Renal cortex interstitium (tissue), 11 donors: ENCODE measurements at regions not wholly inside any gene's neighbourhood (a gene's known extent, or its start where the extent isn't known, plus 50 kb on each side); places are given as distances from the start of the nearest gene placed in this dataset.

Experiments
- DNase-seq, 11 donors: peaks; one replicate each; pipeline ENCODE4 v3.0.0-alpha.2; 2013; ENCODE audit warnings: low read depth in 9 of 11, low spot score in 4 of 11; ENCODE audit errors: extremely low read depth in 1 of 11

GRCh38 chr10:52627279-52627678, 145.3 kb downstream of the MBL2 start:
- no peak for DNase-seq

DNA sequence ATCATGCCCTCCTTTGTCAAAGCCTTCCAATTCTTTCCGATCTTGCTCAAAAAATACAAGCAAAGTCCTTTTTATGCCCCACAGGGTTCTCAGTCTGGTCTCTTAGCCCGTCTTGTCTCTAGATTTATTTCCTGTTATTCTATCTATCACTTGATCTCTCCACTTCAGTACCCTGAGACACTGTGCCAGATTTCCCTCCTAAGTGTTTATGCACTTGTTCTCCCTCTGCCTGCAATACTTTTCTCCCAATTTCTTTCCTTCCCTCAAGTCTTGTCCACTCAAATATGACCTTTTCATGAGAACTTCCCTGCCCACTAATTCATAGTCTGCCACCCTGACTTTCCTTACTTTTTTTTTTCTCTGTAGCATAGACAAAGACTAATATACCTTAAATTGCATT, 141.4 kb downstream of the MBL2 start:
- no peak for DNase-seq

GRCh38 chr10:52631648-52632047, 140.9 kb downstream of the MBL2 start:
- DNase-seq = no peak

DNA sequence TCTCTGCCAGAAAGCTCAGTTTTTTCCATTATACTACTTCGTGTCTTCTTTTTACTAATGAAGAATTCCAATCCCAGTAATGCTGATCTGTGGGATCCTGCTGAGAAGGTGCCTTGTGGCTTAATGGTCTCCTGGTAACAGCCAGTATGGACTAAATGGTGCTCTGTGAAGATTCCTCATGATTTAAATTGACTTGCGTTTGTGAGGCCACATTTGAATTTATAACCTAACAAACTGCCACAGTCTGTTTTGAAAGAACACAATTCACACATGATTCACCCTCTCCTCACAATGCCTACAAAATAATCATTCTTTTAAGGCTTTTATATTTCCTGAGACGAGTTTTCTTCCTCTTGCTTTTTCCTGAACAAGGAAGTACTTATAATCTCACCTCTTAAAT, 140.0 kb downstream of the MBL2 start:
- DNase-seq = no peak

DNA sequence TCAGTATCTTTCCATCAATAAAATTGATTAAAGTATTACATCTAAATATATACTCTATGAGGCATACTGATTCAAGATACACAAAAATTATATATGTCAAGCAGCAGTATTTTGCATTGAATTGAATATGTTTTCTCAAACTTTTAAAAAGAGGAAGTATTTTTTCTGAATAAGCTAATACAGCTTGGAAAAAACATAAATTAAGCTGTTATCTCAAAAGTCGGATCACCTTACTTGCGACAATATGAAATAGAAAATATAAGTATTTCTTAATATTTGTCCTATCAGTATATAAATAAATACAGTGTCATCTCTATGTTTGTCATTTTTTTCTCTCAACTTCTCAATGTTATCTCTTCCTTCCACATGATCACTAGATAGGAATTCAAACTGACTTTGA, 139.3 kb downstream of the MBL2 start:
- DNase-seq = no peak

DNA sequence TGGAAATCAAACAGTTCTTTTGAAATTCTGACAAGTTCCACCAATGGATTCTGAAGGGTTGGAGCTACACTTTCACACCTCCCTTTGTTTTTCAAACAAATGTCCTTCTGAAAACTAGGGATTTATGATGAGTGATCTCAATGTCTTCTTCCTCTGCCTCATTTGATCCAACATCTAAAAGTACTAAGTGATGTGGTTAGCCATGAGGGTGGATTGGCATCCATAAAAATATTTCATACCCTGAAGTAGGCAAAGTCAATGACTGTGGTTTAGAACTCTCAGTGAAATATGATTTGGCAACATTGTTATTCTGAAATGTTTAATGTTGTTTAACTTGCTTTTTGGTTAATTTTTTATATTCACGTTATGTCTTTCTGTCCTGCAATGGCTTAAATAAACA, 136.9 kb downstream of the MBL2 start:
- DNase-seq = no peak

DNA sequence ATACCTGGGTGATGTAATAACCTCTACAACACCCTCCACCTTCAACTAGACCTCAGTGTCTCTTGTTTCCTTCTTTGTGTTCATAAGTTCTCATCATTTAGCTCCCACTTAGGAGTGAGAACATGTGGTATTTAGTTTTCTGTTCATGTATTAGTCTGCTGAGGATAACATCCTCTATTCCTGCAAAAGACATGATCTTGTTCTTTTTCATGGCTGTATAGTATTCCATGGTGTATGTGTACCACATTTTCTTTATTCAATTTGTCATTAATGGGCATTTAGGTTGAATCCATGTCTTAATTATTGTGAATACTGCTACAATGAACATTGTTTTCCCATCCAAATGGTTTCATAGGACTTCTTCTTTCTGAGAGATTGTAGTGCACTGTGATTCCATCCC, 135.7 kb downstream of the MBL2 start:
- DNase-seq = no peak

- no peak for DNase-seq
These were observed 135.0 kb downstream of the MBL2 start for GRCh38 chr10:52637592-52637991.

DNA sequence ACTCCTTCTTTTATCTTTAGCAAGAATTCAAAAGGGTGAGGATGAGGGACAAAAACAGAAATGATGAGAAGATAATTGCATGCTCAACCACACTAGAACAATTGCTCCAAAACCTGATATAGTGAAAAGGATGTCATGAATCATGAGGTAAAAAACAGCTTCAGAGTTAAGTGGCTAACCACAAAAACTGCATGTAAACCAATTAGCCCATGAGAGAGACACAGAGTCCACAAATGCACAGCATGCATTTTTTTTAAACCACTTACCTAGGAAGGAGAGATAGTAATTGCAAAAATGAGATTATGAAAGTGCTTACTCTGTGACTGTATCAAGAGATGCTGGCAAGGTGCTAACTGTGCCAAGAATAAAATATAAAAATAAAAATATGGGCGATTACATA, 132.9 kb downstream of the MBL2 start:
- DNase-seq = no peak

DNA sequence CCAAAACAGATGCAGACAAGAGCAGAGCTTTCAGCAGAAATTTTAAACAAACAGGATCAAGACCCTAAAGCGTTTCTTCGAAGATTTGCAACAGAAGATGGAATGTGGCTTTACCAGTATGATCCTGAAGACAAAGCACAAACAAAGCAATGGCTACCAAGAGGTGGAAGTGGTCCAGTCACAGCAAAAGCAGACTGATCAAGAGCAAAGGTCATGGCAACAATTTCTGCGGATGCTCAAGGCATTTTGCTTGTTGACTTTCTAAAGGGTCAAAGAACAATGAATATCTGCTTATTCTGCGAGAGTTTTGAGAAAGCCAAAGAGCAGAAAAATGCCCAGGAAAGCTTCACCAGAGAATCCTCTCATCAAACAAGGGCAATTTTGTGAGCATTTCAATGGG, 130.4 kb downstream of the MBL2 start:
- DNase-seq = no peak

DNA sequence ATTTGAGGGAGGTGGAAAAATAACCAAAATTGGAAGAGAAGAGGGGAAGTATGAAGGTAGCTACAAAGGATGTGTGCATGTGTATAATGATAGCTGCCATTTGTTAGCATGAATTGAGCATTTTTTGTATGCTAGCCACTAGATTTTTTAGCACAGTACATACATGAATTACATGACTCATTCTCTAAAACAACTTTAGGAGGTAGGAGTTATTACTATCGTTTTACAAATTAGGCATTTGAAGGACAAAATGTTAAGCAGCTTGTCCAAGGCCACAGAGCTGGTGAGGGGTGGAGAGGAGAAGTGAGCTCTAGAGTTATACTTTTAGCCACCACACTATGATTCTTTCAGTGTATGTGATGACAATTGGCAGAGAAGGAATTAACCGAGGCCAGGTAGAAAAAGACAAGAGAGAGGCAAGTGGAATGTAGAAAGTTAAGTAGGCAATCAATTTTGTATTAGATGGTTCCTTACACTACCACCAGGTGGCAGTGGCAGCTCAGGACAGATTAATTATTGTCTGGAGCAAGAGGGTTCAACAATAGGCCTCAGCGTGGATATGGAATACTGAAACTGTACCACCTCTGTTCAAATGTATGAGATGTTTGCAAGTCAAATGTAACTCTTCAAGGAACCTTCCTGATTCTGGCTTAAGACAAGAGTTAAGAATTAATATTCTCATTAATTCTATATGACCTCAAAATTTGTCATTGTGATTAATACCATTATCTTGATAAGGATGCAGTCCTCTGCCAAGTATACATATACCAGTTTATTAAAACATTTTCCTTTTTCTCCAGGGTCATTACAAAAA, 128.0 kb downstream of the MBL2 start:
- DNase-seq = peak in 9 of 11 donors; percentile 15 to 30 (median 21)

DNA sequence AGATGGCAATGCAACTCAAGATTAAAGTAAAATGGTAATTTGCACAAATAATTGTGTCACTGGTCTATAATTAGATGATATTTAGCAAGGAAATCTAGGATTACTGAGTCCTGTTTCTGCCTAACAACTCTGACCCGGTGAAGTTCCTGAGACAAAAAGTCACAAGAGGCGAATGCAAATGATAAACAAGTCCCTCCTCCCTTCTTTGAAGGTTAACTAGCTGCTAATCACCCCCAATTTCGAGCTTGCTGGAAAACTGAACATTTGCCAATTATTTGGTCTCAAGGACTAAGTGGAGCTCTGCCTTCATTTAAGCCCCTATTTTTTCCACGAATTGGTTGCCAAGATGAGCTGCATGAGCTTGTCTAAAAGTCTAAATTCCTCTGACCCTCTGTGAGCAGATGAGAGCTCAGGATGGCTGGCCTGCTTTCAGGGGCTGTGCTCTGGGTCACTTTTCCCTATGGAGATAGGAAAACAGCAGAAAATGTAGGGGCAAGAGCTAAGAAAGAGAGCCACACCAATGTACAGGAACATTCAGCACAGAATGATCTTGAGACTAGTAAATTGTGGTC, 127.3 kb downstream of the MBL2 start:
- no peak for DNase-seq

- DNase-seq = no peak
These were observed 123.1 kb downstream of the MBL2 start for GRCh38 chr10:52649511-52649910.

DNA sequence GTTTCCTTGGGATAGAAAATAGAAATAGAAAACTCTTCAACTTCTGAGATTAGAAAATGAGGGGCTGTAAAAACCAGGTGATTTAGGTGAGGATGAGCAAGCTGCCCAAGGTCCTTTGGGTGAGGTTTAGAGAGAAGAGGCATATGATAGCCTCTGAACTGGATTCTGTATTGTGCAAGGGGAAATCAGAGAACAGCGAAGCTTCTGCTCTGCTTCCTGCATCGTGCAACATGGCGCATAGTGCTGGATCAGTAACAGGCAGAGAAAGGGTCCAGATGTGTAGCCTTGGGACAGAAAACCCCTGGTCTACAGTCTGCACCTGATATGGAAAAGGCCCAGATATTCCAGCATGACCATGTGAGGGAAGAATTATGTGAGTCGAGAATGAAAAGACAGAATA, 121.7 kb downstream of the MBL2 start:
- no peak for DNase-seq

DNA sequence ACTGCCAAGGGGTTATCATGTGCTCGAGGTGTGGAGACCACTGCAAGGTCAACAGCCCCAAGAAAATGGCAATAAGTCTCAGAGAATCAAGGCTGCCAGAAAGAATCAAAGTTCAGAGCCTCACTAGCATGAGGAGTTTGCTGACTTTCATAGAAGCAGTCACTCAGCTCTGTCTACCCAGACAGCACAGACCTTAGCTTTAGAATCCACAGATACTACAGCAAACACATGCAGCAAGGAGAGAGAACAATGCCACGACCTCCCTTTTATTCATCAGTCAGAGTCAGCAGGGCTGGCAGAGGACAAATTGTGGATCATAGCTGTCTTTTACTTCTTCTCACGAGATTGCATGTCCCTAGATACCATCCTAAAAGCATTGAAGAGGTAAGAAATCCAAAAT, 121.3 kb downstream of the MBL2 start:
- DNase-seq = no peak

DNA sequence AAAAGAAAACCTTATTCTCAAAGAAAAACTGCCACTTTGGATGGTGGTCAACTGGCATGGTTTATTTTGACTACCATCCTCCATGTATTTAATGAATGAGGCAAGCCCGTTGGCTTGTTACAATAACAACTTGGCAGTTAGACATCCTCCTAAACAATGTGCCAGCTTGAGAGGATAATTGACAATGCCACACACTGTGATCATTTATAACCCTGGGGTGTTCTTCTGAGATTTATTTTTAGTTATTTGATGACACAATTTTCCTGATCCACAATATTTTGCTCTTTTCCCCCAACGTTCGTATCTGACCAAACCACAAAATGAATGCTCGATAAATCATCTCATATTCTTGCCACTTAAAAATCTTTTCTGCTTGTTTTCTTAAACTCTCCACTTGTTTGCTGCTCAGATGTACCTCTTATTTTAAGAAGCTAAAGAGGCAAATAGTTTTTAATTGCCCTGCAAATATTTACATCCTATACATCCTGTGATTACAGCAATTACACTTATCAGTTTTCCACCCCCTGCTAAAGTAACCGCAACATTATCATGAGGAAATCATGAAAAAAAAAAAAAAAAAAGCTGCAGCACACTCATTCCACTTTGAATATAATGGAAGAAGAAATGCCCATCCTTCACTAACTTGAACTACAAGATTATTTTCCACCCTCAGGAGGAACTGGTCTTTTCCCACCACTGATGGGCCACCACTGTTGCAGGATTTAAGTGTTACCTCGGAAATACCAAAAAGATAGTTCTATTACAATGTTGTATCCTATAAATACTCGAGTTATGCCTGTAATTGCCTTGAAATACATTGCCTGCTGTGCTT, 119.9 kb downstream of the MBL2 start:
- DNase-seq = no peak

GRCh38 chr10:52653263-52653909, 119.2 kb downstream of the MBL2 start:
- DNase-seq = no peak

- DNase-seq = no peak
These were observed 118.4 kb downstream of the MBL2 start for GRCh38 chr10:52654201-52654600.

DNA sequence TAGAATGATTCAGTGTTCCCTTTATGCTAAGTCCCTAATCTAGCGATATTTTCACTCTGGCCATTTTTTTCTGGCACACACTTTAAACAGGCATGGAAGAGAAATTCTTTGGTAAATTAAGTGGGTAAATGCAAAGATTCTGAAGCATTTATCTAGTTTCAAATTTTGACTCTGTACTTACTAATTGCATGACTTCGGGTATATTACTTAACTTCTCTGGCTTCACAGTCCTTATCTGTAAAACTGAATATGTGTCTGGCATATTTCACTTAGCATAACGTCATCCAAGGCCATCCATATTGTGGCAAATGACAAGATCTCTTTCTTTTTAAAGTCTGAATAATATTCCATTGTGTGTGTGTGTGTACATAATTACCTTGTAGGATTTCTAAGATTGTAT, 114.5 kb downstream of the MBL2 start:
- DNase-seq = no peak

DNA sequence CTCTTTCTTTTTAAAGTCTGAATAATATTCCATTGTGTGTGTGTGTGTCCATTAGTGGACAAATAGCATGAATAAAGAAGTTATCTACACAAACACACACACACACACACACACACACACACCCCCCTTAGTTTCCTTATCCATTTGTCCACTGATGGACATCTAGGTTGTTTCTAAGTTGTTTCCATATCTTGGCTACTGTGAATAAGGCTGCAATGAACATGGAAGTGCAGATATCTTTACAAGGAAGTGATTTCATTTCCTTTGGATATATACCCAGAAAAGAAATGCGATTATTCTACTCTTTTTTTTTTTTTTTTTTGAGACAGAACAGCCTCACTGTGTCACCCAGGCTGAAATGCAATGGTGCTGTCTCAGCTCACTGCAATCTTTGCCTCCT, 113.5 kb downstream of the MBL2 start:
- no peak for DNase-seq
